Pancreas (tissue), 10 donors: ENCODE measurements at regions not wholly inside any gene's neighbourhood (a gene's known extent, or its start where the extent isn't known, plus 50 kb on each side); places are given as distances from the start of the nearest gene placed in this dataset.

Experiments used
- ATAC-seq, 4 donors: fragments of 200-7000 bp; cut with Tn5 transposase; one replicate each; pipeline versions ENCODE4 v1.8.0 to v1.9.1; 2020; ENCODE audit warnings: mild to moderate bottlenecking in 4 of 4, moderate library complexity in 4 of 4
- DNase-seq, 6 donors: peaks; one replicate each; pipeline ENCODE4 v3.0.0-alpha.2; 2020
- FAIRE-seq: peaks from 2 replicates; lab custom pipeline; 2012; peaks lifted over from hg19 to GRCh38; lab: Jason Lieb, UNC
- H3K27ac ChIP-seq, 4 donors: fragments of 200-600 bp; sonication (generic); 1 replicate in 3 of 4; 2 replicates in 1 of 4; pipeline versions ENCODE4 v1.5.0 to v1.8.0; 2020
- H3K27me3 ChIP-seq, 4 donors: fragments of 200-600 bp; one replicate each; pipeline ENCODE4 v1.8.0; 2021
- H3K36me3 ChIP-seq, 3 donors: fragments of 200-600 bp; sonication (generic) in 1 of 3; one replicate each; pipeline versions ENCODE4 v1.5.0 to v1.8.0; 2020 to 2021
- H3K4me1 ChIP-seq, 3 donors: fragments of 200-600 bp; one replicate each; pipeline ENCODE4 v1.8.0; 2021
- H3K4me3 ChIP-seq, 4 donors: fragments of 200-600 bp; sonication (generic) in 2 of 4; one replicate each; pipeline versions ENCODE4 v1.5.0 to v1.8.0; 2020 to 2021
- H3K9me3 ChIP-seq, 4 donors: fragments of 200-600 bp; one replicate each; pipeline ENCODE4 v1.8.0; 2021
- WGBS, 2 donors: extraction: QIAGEN DNeasy Blood & Tissue Kit; methylation state at CpG; one replicate each; pipeline ENCODE4 v1.1.7; 2013; 5-methylcytosine and 5-hydroxymethylcytosine counted together
- intact Hi-C, 3 donors: fragments of 100-400 bp; cut with DNase I; formaldehyde crosslinking; loops; one replicate each; pipeline versions ENCODE4 v1.11.1 to v1.14.2; 2022
- TF ChIP-seq, protein P1 (sequence below), 4 donors: fragments of 200-600 bp; sonication (generic) in 3 of 4; IDR thresholded peaks; one replicate each; pipeline versions ENCODE4 v1.5.0 to v1.8.0; 2021; ENCODE audit warnings: antibody characterized with exemption in 4 of 4
- donor health status: healthy with polysubstance abuse.
- donor health status: DM: no; HTN: no; CAD: no; lungs with moderate emphysema.
- donor health status: DM: no; HTN: no; CAD: no.
- donor health status: control.
- donor health status: control.
- donor health status: Bipolar disorder and iron deficiency.
- donor health status: DM: yes; HTN: yes; CAD: no.
- donor health status: DM: no; HTN: no; CAD: no.
- donor health status: DM: no; HTN: no; CAD: no.
- donor health status: DM: yes; HTN: yes; CAD: no.

DNA sequence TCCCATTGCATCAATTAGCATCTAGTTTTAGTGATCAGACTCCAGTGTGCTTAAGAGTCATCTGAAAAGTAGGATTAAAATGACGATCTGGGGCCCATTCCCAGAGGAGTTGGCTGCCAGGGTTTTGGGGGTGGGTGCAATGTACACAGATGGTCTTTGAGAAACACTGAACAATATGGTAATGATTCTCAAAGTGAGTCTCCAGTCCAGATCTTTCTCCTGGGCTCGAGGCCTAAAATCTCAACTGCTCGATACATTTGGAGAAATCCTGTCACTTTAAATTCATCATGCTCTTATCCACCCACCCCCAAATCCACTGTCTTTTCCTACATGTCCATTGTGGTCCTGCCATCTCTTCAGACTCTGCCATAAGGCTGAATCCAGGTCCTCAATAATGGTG is 80.7 kb upstream of the MYLIP start:
- FAIRE-seq (no peak), DNase-seq (no peak), ATAC-seq (no peak)
- TF ChIP-seq, protein P1, sequence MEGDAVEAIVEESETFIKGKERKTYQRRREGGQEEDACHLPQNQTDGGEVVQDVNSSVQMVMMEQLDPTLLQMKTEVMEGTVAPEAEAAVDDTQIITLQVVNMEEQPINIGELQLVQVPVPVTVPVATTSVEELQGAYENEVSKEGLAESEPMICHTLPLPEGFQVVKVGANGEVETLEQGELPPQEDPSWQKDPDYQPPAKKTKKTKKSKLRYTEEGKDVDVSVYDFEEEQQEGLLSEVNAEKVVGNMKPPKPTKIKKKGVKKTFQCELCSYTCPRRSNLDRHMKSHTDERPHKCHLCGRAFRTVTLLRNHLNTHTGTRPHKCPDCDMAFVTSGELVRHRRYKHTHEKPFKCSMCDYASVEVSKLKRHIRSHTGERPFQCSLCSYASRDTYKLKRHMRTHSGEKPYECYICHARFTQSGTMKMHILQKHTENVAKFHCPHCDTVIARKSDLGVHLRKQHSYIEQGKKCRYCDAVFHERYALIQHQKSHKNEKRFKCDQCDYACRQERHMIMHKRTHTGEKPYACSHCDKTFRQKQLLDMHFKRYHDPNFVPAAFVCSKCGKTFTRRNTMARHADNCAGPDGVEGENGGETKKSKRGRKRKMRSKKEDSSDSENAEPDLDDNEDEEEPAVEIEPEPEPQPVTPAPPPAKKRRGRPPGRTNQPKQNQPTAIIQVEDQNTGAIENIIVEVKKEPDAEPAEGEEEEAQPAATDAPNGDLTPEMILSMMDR (IDR thresholded peaks at IDR 0.05), result no peak
- Histone ChIP-seq H3K27me3 (no peaks in the 10 kb centered on the region), H3K36me3 (no peaks in the 10 kb centered on the region), H3K9me3 (no peaks in the 10 kb centered on the region), H3K4me3 (no peak overlapping the region), H3K27ac (no peak overlapping the region), H3K4me1 (no peaks in the 10 kb centered on the region)
- intact Hi-C loops, result no loop called here
- 88 to 93% methylated on average over 3 of the region's 3 CpGs for WGBS, 2 donors

DNA sequence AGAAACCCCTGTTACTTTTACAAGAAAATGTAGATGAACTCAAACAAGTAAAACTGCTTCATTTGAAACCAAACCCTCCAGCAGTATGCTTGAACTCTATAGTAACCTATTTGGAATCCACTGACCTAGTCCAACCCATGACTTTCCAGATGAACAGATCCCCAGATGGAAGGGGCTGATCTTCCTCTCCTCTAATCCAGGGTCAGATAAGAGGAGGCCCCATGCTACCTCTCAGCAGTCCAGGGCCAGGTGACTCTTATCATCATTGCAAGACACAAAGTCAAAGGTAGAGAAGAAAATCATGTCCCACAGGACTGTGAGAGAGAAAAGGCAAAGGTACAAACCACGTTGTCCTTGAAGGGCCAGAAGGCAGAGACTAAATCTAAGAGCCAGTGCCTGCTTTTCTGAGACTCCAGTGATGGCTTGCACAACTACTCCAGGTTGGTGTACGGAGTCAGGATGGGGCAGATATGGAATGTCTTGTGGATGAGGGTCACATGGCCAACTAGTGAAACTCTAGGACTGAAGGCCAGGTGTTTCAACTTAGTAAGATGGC is 81.4 kb upstream of the MYLIP start:
- Histone ChIP-seq H3K27me3 (no peaks in the 10 kb centered on the region), H3K27ac (no peak overlapping the region)
- WGBS, 2 donors, result 73 to 85% methylated on average over 2 of the region's 2 CpGs

DNA sequence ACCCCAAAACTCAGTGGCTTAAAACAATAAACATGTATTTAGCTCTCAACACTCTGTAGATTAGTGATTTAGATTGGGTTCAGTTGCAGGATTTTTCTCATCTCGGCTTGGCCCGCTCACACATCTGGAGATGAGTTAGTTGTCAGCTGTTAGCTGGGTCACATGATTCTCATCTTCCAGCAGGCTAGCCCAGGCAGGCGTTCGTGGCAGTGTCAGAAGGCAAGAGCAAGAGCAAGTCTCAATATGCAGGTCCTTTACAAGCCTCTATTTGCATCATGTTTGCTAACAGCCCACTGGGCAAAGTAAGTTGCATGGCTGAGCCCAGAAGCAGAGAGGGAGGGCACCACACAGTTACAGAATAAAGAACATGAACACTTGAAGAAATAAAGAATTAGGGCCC is 83.6 kb upstream of the MYLIP start:
- DNase-seq, result no peak
- FAIRE-seq, result no peak
- H3K4me1 ChIP-seq, result no peaks in the 10 kb centered on the region
- no peaks in the 10 kb centered on the region for H3K36me3 ChIP-seq
- intact Hi-C loops, result no loop called here
- WGBS, 2 donors, result 61 to 69% methylated on average over 4 of the region's 4 CpGs
- ATAC-seq, result no peak
- H3K4me3 ChIP-seq, result no peak overlapping the region
- no peaks in the 10 kb centered on the region for H3K9me3 ChIP-seq
- TF ChIP-seq, protein P1 (IDR thresholded peaks at IDR 0.05), result no peak
- no peak overlapping the region for H3K27ac ChIP-seq
- no peaks in the 10 kb centered on the region for H3K27me3 ChIP-seq

More for the DNA sequence above, 81.4 kb upstream of the MYLIP start:
- no peak for DNase-seq
- TF ChIP-seq, protein P1 (IDR thresholded peaks at IDR 0.05), result no peak
- no peak overlapping the region for H3K4me3 ChIP-seq
- H3K9me3 ChIP-seq, result no peaks in the 10 kb centered on the region
- no peaks in the 10 kb centered on the region for H3K4me1 ChIP-seq
- no peak for ATAC-seq
- no peak for FAIRE-seq
- no peaks in the 10 kb centered on the region for H3K36me3 ChIP-seq
- intact Hi-C loops, result no loop called here

DNA sequence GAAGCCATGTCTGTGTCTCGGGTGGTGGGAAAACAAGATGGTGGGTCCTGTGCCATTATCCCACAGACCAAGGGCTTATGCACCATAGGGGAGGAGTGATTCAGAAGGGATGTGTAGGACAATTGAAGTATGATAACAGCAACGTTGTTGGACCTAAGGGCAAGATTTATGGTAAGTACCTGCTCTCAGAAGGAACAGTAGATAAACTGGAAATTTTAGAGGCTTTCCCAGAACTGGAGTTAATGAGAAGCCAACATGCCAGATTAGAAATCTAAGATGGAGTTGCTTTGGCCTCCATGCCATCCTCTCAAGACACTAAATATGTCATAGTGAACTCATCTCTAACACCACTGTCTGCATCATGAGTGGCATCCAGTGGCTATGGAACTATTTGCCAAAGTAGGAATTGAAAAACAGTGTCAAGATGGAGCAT is 84.7 kb upstream of the MYLIP start:
- FAIRE-seq, result no peak
- no peak for ATAC-seq
- no peaks in the 10 kb centered on the region for H3K4me1 ChIP-seq
- no peak overlapping the region for H3K4me3 ChIP-seq
- no peaks in the 10 kb centered on the region for H3K9me3 ChIP-seq
- H3K27me3 ChIP-seq, result no peaks in the 10 kb centered on the region
- no peak for DNase-seq
- no peak overlapping the region for H3K27ac ChIP-seq
- WGBS, 2 donors, result 59 to 72% methylated on average over 2 of the region's 2 CpGs
- no peaks in the 10 kb centered on the region for H3K36me3 ChIP-seq
- intact Hi-C loops, result no loop called here
- TF ChIP-seq, protein P1 (IDR thresholded peaks at IDR 0.05), result no peak
